ENCODE measurements at regions not wholly inside any gene's neighbourhood (a gene's known extent, or its start where the extent isn't known, plus 50 kb on each side); places are given as distances from the start of the nearest gene placed in this dataset.
A peak's percentile ranks its signal among the peaks of the same experiment; 100 is the strongest.

- no peaks in the 10 kb centered on the region for H3K36me3 ChIP-seq (ENCODE audit: control insufficient read depth, insufficient read depth, low read length)
- H3K4me3 ChIP-seq (ENCODE audit: low read length) = no peak overlapping the region
- no peaks in the 10 kb centered on the region for H3K27me3 ChIP-seq (ENCODE audit: control insufficient read depth, insufficient read depth, low read length)
- 40% methylated on average over 1 of the region's 4 CpGs for WGBS (ENCODE audit: insufficient coverage)
- H3K27ac ChIP-seq (ENCODE audit: low read length) = no peak overlapping the region
- no peak for DNase-seq
- H3K9me3 ChIP-seq (replicated peaks; ENCODE audit: control insufficient read depth, low read depth, low read length) = no peaks in the 10 kb centered on the region
- H3K4me1 ChIP-seq (ENCODE audit: control insufficient read depth, insufficient read depth, low read length) = peaks cover 11% of the 10 kb centered on the region
These were observed 51.6 kb upstream of the ZNF32 start for GRCh38 chr10:43700306-43700705.

GRCh38 chr10:43699516-43699915 lies 50.8 kb upstream of the ZNF32 start:
- 60% methylated on average over 1 of the region's 2 CpGs for WGBS (ENCODE audit: insufficient coverage)
- Histone ChIP-seq H3K27me3 (ENCODE audit: control insufficient read depth, insufficient read depth, low read length) (no peaks in the 10 kb centered on the region), H3K9me3 (replicated peaks; ENCODE audit: control insufficient read depth, low read depth, low read length) (no peaks in the 10 kb centered on the region), H3K36me3 (ENCODE audit: control insufficient read depth, insufficient read depth, low read length) (no peaks in the 10 kb centered on the region), H3K27ac (ENCODE audit: low read length) (no peak overlapping the region), H3K4me3 (ENCODE audit: low read length) (no peak overlapping the region), H3K4me1 (ENCODE audit: control insufficient read depth, insufficient read depth, low read length) (peaks cover 11% of the 10 kb centered on the region)
- DNase-seq = peak; percentile 67

All from muscle of leg (tissue), 3 donors.